Panc1 (cell line): ENCODE measurements at regions not wholly inside any gene's neighbourhood (a gene's known extent, or its start where the extent isn't known, plus 50 kb on each side); places are given as distances from the start of the nearest gene placed in this dataset.

Source experiments
- ATAC-seq: fragments of 200-7000 bp; cut with Tn5 transposase; 2 replicates; pipeline ENCODE4 v1.9.1; 2020; ENCODE audit warnings: mild to moderate bottlenecking, moderate library complexity
- BruUV-seq: library from RNA; stranded (reverse); fragments of 400-500 nt; replicated peaks from 2 replicates; lab custom pipeline; 2021; lab: Mats Ljungman, UMichigan
- CTCF ChIA-PET: fragments of 300-600 bp; sonication (Branson Sonifier 250); formaldehyde crosslinking; loops from one replicate; lab custom pipeline; 2022; ENCODE audit warnings: antibody characterized with exemption; lab: Charles Lee
- POLR2A ChIA-PET: fragments of 300-600 bp; sonication (Branson Sonifier 250); formaldehyde crosslinking; loops from one replicate; lab custom pipeline; 2022; ENCODE audit warnings: antibody characterized with exemption; lab: Charles Lee
- DNase-seq: peaks from one replicate; pipeline ENCODE4 v3.0.0-alpha.2; 2010; ENCODE audit warnings: low read depth, low spot score
- H3K27ac ChIP-seq: 2 replicates; pipeline ENCODE4 v1.5.1; 2011; ENCODE audit warnings: mild to moderate bottlenecking, low read length, inconsistent platforms
- H3K27me3 ChIP-seq: fragments of 200-500 bp; sonication (Bioruptor generic); 2 replicates; pipeline ENCODE4 v1.6.0; 2014; ENCODE audit warnings: low read length, inconsistent platforms; ENCODE audit not compliant: control insufficient read depth, insufficient read depth
- H3K36me3 ChIP-seq: fragments of 200-500 bp; sonication (Bioruptor generic); 2 replicates; pipeline ENCODE4 v1.5.1; 2014; ENCODE audit warnings: inconsistent platforms, mild to moderate bottlenecking, low read length, moderate library complexity; ENCODE audit not compliant: control insufficient read depth, insufficient read depth
- H3K4me1 ChIP-seq: 2 replicates; pipeline ENCODE4 v1.5.1; 2011; ENCODE audit warnings: inconsistent platforms, mild to moderate bottlenecking, low read length, moderate library complexity; ENCODE audit not compliant: control insufficient read depth, insufficient read depth
- H3K4me3 ChIP-seq, 2 experiments: 2 replicates each; pipeline ENCODE4 v1.5.1; 2011 to 2012; ENCODE audit warnings: low read depth in 2 of 2, low read length in 2 of 2, mild to moderate bottlenecking in 2 of 2, inconsistent platforms in 1 of 2, moderate library complexity in 1 of 2
- H3K9me3 ChIP-seq: fragments of 200-500 bp; sonication (Bioruptor generic); 2 replicates; pipeline ENCODE4 v1.5.1; 2014; ENCODE audit warnings: low read depth, mild to moderate bottlenecking, inconsistent platforms, low read length, moderate library complexity; ENCODE audit not compliant: control insufficient read depth, insufficient read depth
- POLR2AphosphoS5 ChIP-seq: IDR thresholded peaks from 2 replicates; pipeline ENCODE4 v1.6.1; 2012; ENCODE audit warnings: mild to moderate bottlenecking, low read depth, low read length, moderate library complexity
- SIN3A ChIP-seq: IDR thresholded peaks from 2 replicates; pipeline ENCODE4 v1.6.1; 2012; ENCODE audit warnings: low read depth, mild to moderate bottlenecking, low read length, moderate library complexity, borderline replicate concordance; ENCODE audit not compliant: insufficient read depth
- TCF7L2 ChIP-seq: IDR thresholded peaks from 2 replicates; pipeline ENCODE4 v1.6.1; 2011; ENCODE audit warnings: mild to moderate bottlenecking, low read depth, low read length, inconsistent platforms
- in situ Hi-C: cut with HindIII; loops from 2 replicates; pipeline ENCODE4 v1.10.0; 2016; ENCODE audit warnings: low sequenced_read_pairs, low pct_unique_long_range_greater_than_20kb
- intact Hi-C: fragments of 100-400 bp; cut with micrococcal nuclease; formaldehyde crosslinking; loops from one replicate; pipeline ENCODE4 v1.10.0; 2022; ENCODE audit not compliant: unreplicated experiment
- TF ChIP-seq, protein P1 (sequence below), 2 experiments: IDR thresholded peaks; 2 replicates each; pipeline ENCODE4 v1.6.1; 2011 to 2012; ENCODE audit warnings: low read depth in 2 of 2, control low read depth in 1 of 2, low read length in 1 of 2, mild to moderate bottlenecking in 1 of 2, moderate library complexity in 1 of 2; ENCODE audit not compliant: insufficient read depth in 1 of 2
- TF ChIP-seq, protein P2 (sequence below): fragments of 450-650 bp; IDR thresholded peaks from 2 replicates; pipeline ENCODE4 v1.5.1; 2017; ENCODE audit warnings: mild to moderate bottlenecking

DNA sequence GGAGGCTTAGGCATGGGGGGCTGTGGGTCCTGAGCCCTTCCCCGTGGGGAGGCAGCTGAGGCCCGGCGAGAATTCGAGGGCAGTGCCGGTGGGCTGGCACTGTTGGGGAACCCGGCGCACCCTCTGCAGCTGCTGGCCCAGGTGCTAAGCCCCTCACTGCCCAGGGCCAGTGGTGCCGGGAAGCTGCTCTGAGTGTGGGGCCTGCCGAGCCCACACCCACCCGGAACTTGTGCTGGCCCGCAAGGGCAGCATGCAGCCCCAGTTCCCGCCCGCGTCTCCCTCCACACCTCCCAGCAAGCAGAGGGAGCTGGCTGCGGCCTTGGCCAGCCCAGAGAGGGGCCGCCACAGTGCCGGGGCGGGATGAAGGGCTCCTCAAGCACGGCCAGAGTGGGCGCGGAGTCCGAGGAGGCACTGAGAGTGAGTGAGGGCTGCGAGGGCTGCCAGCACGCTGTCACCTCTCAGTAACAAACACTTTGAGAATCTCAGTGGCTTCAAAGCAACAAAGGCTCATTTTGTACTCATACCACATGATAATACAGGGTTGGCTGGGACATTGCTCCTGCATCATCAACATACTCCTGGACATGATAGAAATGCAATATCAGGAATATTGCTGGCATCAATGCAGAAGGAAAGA lies 265.7 kb upstream of the ANKRD55 start:
- POLR2A ChIA-PET: no interaction called here
- CTCF ChIA-PET: no interaction called here
- intact Hi-C loops: no loop called here
- TF ChIP-seq, protein P1, sequence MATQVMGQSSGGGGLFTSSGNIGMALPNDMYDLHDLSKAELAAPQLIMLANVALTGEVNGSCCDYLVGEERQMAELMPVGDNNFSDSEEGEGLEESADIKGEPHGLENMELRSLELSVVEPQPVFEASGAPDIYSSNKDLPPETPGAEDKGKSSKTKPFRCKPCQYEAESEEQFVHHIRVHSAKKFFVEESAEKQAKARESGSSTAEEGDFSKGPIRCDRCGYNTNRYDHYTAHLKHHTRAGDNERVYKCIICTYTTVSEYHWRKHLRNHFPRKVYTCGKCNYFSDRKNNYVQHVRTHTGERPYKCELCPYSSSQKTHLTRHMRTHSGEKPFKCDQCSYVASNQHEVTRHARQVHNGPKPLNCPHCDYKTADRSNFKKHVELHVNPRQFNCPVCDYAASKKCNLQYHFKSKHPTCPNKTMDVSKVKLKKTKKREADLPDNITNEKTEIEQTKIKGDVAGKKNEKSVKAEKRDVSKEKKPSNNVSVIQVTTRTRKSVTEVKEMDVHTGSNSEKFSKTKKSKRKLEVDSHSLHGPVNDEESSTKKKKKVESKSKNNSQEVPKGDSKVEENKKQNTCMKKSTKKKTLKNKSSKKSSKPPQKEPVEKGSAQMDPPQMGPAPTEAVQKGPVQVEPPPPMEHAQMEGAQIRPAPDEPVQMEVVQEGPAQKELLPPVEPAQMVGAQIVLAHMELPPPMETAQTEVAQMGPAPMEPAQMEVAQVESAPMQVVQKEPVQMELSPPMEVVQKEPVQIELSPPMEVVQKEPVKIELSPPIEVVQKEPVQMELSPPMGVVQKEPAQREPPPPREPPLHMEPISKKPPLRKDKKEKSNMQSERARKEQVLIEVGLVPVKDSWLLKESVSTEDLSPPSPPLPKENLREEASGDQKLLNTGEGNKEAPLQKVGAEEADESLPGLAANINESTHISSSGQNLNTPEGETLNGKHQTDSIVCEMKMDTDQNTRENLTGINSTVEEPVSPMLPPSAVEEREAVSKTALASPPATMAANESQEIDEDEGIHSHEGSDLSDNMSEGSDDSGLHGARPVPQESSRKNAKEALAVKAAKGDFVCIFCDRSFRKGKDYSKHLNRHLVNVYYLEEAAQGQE (IDR thresholded peaks at IDR 0.05; ENCODE audit: insufficient read depth in 1 of 2, low read depth in 2 of 2, low read length in 1 of 2): no peak
- TF ChIP-seq, protein P2, sequence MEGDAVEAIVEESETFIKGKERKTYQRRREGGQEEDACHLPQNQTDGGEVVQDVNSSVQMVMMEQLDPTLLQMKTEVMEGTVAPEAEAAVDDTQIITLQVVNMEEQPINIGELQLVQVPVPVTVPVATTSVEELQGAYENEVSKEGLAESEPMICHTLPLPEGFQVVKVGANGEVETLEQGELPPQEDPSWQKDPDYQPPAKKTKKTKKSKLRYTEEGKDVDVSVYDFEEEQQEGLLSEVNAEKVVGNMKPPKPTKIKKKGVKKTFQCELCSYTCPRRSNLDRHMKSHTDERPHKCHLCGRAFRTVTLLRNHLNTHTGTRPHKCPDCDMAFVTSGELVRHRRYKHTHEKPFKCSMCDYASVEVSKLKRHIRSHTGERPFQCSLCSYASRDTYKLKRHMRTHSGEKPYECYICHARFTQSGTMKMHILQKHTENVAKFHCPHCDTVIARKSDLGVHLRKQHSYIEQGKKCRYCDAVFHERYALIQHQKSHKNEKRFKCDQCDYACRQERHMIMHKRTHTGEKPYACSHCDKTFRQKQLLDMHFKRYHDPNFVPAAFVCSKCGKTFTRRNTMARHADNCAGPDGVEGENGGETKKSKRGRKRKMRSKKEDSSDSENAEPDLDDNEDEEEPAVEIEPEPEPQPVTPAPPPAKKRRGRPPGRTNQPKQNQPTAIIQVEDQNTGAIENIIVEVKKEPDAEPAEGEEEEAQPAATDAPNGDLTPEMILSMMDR: no peak
- DNase-seq: no peak
- no peaks in the 10 kb centered on the region for H3K36me3 ChIP-seq
- H3K4me3 ChIP-seq: no peak overlapping the region
- H3K27me3 ChIP-seq: peaks cover 2% of the 10 kb centered on the region
- no TSS peak for BruUV-seq
- in situ Hi-C loops: no loop called here
- no peak overlapping the region for H3K27ac ChIP-seq
- ATAC-seq: no peak
- no peaks in the 10 kb centered on the region for H3K4me1 ChIP-seq
- no peaks in the 10 kb centered on the region for H3K9me3 ChIP-seq

DNA sequence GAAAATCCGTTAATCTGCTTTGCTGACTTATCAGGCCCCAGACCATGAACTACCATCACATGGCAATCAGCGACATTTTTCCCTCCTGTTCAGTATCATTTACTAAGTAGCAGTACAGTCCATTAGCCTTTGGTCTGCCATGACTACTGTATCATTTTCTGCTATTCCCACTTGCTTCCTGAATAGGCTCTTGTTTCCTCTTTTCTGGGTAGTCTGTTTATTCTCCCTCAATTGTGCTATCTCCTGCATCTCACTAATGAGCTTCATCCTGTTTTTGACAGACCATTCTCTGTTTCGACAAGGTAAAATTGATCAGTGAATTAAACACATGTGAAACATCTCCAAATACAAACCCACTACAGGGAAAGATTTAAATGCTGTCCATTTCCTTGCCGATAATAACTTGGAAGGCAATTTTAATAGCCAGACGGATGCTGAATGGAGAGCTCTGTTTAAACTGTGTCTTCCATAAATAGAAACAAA lies 263.5 kb upstream of the ANKRD55 start:
- Histone ChIP-seq H3K4me3 (no peak overlapping the region), H3K9me3 (no peaks in the 10 kb centered on the region), H3K4me1 (no peaks in the 10 kb centered on the region), H3K36me3 (no peaks in the 10 kb centered on the region), H3K27ac (no peak overlapping the region), H3K27me3 (peaks cover 2% of the 10 kb centered on the region)
- CTCF ChIA-PET: no interaction called here
- POLR2A ChIA-PET: no interaction called here
- DNase-seq (no peak), ATAC-seq (no peak)
- in situ Hi-C loops: no loop called here
- BruUV-seq: no TSS peak
- TF ChIP-seq TCF7L2 (no peak), SIN3A (no peak), POLR2AphosphoS5 (no peak)
- TF ChIP-seq, protein P2: no peak
- TF ChIP-seq, protein P1 (IDR thresholded peaks at IDR 0.05; ENCODE audit: insufficient read depth in 1 of 2, low read depth in 2 of 2, low read length in 1 of 2): no peak
- intact Hi-C loops: no loop called here
